ENCODE measurements at regions not wholly inside any gene's neighbourhood (a gene's known extent, or its start where the extent isn't known, plus 50 kb on each side); places are given as distances from the start of the nearest gene placed in this dataset.
"Not testable (repeated sequence)": the region's sequence is repeated elsewhere in the genome, so short reads cannot be mapped to it uniquely, and the experiment has no call there.

DNA sequence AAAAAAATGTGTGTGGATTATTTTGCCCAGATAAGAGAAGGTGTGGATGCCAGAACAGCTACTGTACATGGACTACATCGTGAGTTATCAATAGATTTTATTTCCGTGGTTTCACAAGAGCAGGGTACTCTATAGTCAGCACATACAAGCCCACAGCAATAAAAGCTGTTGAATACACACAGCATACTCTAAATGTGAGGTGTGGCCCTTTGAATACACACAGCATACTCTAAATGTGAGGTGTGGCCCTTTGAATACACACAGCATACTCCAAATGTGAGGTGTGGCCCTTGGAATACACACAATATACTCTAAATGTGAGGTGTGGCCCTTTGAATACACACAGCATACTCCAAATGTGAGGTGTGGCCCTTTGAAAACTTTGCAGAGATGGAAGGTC lies 287.4 kb upstream of the ADARB2 start:
- not testable (repeated sequence) for TF ChIP-seq EZH2, EZH2phosphoT487 (IDR thresholded peaks at IDR 0.05)
- TF ChIP-seq, protein P1, sequence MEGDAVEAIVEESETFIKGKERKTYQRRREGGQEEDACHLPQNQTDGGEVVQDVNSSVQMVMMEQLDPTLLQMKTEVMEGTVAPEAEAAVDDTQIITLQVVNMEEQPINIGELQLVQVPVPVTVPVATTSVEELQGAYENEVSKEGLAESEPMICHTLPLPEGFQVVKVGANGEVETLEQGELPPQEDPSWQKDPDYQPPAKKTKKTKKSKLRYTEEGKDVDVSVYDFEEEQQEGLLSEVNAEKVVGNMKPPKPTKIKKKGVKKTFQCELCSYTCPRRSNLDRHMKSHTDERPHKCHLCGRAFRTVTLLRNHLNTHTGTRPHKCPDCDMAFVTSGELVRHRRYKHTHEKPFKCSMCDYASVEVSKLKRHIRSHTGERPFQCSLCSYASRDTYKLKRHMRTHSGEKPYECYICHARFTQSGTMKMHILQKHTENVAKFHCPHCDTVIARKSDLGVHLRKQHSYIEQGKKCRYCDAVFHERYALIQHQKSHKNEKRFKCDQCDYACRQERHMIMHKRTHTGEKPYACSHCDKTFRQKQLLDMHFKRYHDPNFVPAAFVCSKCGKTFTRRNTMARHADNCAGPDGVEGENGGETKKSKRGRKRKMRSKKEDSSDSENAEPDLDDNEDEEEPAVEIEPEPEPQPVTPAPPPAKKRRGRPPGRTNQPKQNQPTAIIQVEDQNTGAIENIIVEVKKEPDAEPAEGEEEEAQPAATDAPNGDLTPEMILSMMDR (IDR thresholded peaks at IDR 0.05): not testable (repeated sequence)
